Mesothelial cell of epicardium (in vitro differentiated cells): ENCODE measurements at regions not wholly inside any gene's neighbourhood (a gene's known extent, or its start where the extent isn't known, plus 50 kb on each side); places are given as distances from the start of the nearest gene placed in this dataset.
"Not testable (repeated sequence)": the region's sequence is repeated elsewhere in the genome, so short reads cannot be mapped to it uniquely, and the experiment has no call there.

ENCODE experiments used
- DNase-seq, 2 experiments: peaks; one replicate each; pipeline ENCODE4 v3.0.0; 2021; ENCODE audit warnings: low spot score in 2 of 2; ENCODE audit not compliant: unreplicated experiment in 2 of 2
- H3K27ac Mint-ChIP-seq: 2 replicates; pipeline ENCODE4 v1.8.0; 2021; ENCODE audit warnings: mixed read lengths
- H3K27me3 Mint-ChIP-seq: 2 replicates; pipeline ENCODE4 v1.8.0; 2021; ENCODE audit warnings: low read depth, mixed read lengths
- H3K36me3 Mint-ChIP-seq: 2 replicates; pipeline ENCODE4 v1.8.0; 2021; ENCODE audit warnings: mixed read lengths
- H3K4me1 Mint-ChIP-seq: 2 replicates; pipeline ENCODE4 v1.8.0; 2021; ENCODE audit warnings: mixed read lengths
- H3K4me3 Mint-ChIP-seq: 2 replicates; pipeline ENCODE4 v1.8.0; 2021; ENCODE audit warnings: mild to moderate bottlenecking, moderate library complexity, mixed read lengths
- H3K9me3 Mint-ChIP-seq: 2 replicates; pipeline ENCODE4 v1.8.0; 2021; ENCODE audit warnings: mixed read lengths
- TF ChIP-seq, protein P1 (sequence below): fragments of 200-600 bp; sonication (generic); IDR thresholded peaks from one replicate; pipeline ENCODE4 v1.5.0; 2021; ENCODE audit warnings: antibody characterized with exemption; ENCODE audit not compliant: unreplicated experiment

DNA sequence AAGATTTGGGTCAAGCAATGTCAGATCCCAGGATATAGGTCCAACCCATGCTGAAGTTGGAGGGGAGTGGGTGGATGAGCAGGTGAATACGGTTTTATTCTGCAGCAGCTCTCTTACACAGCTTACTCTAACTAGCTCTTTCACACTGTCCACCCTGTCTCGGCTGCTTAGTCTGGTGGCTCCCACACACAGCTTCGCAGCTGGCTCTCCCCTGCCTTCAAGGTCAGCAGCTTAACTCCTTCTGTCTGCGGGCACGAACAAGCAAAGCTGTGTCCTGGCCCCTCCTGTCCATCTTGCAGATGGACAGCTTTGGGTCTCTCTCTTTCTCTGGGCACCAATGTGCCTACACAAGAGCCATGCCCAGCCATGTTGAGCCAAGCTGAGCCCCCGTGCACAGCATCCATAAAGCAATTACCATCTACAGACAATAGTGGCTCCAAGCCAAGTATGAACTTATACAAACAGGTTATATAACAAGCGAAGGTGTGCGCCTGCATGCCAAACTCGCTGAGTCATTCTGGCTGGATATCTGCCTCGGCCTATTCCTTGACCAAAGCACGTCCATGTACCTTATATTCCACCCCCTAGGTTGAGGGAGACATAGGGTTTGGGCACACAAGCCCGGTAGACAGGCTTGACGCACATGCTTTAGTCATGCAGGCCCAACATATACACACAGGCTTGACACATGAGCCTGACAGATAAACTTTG lies 1307.8 kb upstream of the RAG2 start:
- H3K27ac Mint-ChIP-seq, result no peak overlapping the region
- H3K36me3 Mint-ChIP-seq, result no peaks in the 10 kb centered on the region
- no peaks in the 10 kb centered on the region for H3K4me1 Mint-ChIP-seq
- no peak overlapping the region for H3K4me3 Mint-ChIP-seq
- no peak for DNase-seq
- H3K9me3 Mint-ChIP-seq, result peaks cover 8% of the 10 kb centered on the region
- TF ChIP-seq, protein P1, sequence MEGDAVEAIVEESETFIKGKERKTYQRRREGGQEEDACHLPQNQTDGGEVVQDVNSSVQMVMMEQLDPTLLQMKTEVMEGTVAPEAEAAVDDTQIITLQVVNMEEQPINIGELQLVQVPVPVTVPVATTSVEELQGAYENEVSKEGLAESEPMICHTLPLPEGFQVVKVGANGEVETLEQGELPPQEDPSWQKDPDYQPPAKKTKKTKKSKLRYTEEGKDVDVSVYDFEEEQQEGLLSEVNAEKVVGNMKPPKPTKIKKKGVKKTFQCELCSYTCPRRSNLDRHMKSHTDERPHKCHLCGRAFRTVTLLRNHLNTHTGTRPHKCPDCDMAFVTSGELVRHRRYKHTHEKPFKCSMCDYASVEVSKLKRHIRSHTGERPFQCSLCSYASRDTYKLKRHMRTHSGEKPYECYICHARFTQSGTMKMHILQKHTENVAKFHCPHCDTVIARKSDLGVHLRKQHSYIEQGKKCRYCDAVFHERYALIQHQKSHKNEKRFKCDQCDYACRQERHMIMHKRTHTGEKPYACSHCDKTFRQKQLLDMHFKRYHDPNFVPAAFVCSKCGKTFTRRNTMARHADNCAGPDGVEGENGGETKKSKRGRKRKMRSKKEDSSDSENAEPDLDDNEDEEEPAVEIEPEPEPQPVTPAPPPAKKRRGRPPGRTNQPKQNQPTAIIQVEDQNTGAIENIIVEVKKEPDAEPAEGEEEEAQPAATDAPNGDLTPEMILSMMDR, result no peak
- no peaks in the 10 kb centered on the region for H3K27me3 Mint-ChIP-seq

DNA sequence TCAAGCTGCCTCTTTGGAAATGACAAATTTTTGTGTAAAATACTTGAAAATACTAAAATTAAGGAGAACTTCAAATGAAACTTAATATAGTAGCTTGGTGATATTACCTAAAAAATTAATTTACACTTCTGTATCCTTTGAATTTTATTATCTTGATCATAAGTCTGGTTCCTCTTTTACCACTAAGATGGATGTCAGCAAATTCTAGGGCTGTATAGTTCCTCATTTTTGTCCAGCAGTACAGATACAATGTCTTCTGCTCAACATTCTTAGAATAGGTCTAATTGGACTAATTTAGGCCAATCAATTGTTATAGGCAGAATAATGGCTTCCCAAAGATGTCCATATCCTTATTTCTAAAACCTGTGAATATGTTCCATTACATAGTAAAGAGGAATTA lies 1298.0 kb upstream of the RAG2 start:
- Mint-ChIP-seq H3K4me1 (no peaks in the 10 kb centered on the region), H3K27ac (no peak overlapping the region), H3K4me3 (no peak overlapping the region), H3K36me3 (peaks cover 3% of the 10 kb centered on the region), H3K27me3 (no peaks in the 10 kb centered on the region), H3K9me3 (peaks cover 48% of the 10 kb centered on the region)
- TF ChIP-seq, protein P1, result no peak
- no peak for DNase-seq

DNA sequence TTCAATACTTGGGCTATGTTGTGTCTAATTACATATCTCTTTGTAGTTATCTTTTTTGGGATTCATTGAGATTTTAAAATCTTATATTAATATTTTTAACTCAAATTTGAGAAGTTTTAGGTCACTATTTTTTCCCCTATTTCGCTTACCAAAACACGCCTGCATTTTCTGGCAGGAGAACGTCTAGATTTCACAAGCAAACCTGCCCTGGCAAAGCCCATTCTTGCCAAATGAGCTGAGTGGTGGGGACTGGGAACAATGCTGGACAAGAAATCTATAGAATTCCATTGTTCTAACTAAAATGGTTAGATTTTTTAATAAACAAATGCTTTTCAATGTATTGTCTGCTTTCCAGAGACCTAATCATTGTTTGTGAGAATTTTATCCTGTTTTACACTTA lies 1283.7 kb upstream of the RAG2 start:
- no peak overlapping the region for H3K4me3 Mint-ChIP-seq

DNA sequence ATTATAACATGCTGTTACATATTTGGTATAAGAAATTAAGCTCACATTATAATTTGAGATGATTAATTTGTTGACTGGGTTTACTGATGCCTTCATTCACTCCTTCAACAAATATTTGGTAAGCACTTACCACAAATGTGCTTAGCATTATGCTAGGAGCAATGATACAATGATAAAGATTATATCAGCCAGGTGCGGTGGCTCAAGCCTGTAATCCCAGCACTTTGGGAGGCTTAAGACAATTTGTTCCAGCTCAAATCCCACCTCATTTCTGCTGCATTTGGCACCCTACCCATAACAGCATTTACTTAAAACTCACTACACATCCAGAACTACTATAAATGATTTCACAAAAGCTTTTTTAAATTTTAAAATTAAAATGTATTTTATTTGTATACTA lies 1263.6 kb upstream of the RAG2 start:
- Mint-ChIP-seq H3K27me3 (no peaks in the 10 kb centered on the region), H3K4me3 (no peak overlapping the region), H3K4me1 (peaks cover 8% of the 10 kb centered on the region), H3K36me3 (no peaks in the 10 kb centered on the region), H3K27ac (no peak overlapping the region), H3K9me3 (peaks cover 4% of the 10 kb centered on the region)
- DNase-seq, result no peak
- TF ChIP-seq, protein P1, result no peak

More for the DNA sequence above, 1283.7 kb upstream of the RAG2 start:
- Mint-ChIP-seq H3K4me1 (peaks cover 2% of the 10 kb centered on the region), H3K27me3 (no peaks in the 10 kb centered on the region), H3K9me3 (peaks cover 11% of the 10 kb centered on the region), H3K36me3 (no peaks in the 10 kb centered on the region), H3K27ac (no peak overlapping the region)
- DNase-seq, result no peak
- TF ChIP-seq, protein P1, result no peak

DNA sequence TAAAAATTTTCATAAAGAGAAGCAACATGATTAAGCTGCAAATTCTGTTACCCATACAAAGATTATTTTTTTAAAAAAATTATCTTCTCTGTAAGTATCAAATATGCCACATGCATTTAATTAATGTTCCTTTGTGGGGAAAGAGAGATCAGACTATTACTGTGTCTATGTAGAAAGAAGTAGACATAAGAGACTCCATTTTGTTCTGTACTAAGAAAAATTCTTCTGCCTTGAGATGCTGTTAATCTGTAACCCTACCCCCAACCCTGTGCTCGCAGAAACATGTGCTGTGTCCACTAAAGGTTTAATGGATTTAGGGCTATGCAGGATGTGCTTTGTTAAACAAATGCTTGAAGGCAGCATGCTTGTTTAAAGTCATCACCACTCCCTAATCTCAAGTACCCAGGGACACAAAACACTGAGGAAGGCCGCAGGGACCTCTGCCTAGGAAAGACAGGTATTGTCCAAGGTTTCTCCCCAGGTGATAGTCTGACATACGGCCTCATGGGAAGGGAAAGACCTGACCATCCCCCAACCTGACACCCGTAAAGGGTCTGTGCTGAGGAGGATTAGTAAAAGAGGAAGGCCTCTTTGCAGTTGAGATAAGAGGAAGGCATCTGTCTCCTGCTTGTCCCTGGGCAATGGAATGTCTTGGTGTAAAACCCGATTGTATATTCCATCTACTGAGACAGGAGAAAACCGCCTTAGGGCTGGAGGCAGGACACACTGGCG lies 1260.9 kb upstream of the RAG2 start:
- not testable (repeated sequence) for H3K4me1 Mint-ChIP-seq, H3K36me3 Mint-ChIP-seq, H3K27me3 Mint-ChIP-seq, DNase-seq, H3K4me3 Mint-ChIP-seq, H3K9me3 Mint-ChIP-seq
- peak overlapping the region; percentile 12 for H3K27ac Mint-ChIP-seq

DNA sequence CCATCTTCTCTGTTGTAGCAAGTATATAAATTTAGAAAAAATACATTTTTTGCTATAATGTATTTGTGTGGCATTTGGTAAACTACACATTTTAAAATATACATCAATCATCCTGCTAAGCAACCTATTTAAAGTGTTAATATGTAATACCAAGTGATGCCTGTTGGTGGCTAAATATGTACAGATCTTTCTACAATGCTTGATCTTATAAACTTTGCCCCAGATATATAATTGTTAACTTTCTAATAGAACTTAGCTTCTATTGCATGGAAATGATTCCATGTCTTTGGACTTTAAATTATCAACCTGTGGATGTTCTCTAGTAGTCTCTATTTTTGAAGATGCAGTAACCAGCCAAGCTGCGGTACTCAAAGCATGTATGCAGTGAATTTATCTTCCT lies 1260.4 kb upstream of the RAG2 start:
- no peaks in the 10 kb centered on the region for H3K36me3 Mint-ChIP-seq
- H3K4me3 Mint-ChIP-seq, result no peak overlapping the region
- H3K4me1 Mint-ChIP-seq, result peaks cover 8% of the 10 kb centered on the region
- DNase-seq, result no peak
- H3K9me3 Mint-ChIP-seq, result peaks cover 4% of the 10 kb centered on the region
- TF ChIP-seq, protein P1, result peak; percentile 41
- no peak overlapping the region for H3K27ac Mint-ChIP-seq
- H3K27me3 Mint-ChIP-seq, result no peaks in the 10 kb centered on the region
